Testis (tissue), 2 donors: ENCODE measurements at regions not wholly inside any gene's neighbourhood (a gene's known extent, or its start where the extent isn't known, plus 50 kb on each side); places are given as distances from the start of the nearest gene placed in this dataset.

Experiments
- POLR2A ChIP-seq: fragments of 450-650 bp; IDR thresholded peaks from one replicate; pipeline ENCODE4 v1.6.1; 2017; ENCODE audit warnings: antibody characterized with exemption, mild to moderate bottlenecking, moderate library complexity
- TF ChIP-seq, protein P1 (sequence below), 3 experiments: fragments of 450-650 bp in 2 of 3; fragments of 200-600 bp in 1 of 3; sonication (generic) in 1 of 3; IDR thresholded peaks; one replicate each; pipeline ENCODE4 v1.5.1; 2016 to 2019; ENCODE audit warnings: antibody characterized with exemption in 3 of 3, mild to moderate bottlenecking in 2 of 3, moderate library complexity in 1 of 3

DNA sequence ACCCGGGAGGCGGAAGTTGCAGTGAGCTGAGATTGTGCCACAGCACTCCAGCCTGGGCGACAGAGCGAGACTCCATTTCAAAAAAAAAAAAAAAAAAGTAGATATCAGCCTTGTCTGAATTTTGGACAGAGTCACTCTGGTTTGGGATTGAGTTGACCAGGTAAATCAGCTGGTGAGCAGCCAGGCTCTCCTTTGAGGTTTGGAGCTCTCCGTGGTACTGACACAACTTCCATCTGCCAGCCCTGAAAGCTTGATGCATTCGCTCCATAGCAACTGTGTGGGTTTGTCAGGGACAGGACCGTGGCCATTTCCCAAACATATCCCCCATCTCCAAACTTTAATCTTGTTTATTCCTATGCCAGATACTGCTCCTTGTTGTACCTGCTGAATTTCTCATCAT, 155.2 kb downstream of the DMRTA2 start:
- TF ChIP-seq, protein P1, sequence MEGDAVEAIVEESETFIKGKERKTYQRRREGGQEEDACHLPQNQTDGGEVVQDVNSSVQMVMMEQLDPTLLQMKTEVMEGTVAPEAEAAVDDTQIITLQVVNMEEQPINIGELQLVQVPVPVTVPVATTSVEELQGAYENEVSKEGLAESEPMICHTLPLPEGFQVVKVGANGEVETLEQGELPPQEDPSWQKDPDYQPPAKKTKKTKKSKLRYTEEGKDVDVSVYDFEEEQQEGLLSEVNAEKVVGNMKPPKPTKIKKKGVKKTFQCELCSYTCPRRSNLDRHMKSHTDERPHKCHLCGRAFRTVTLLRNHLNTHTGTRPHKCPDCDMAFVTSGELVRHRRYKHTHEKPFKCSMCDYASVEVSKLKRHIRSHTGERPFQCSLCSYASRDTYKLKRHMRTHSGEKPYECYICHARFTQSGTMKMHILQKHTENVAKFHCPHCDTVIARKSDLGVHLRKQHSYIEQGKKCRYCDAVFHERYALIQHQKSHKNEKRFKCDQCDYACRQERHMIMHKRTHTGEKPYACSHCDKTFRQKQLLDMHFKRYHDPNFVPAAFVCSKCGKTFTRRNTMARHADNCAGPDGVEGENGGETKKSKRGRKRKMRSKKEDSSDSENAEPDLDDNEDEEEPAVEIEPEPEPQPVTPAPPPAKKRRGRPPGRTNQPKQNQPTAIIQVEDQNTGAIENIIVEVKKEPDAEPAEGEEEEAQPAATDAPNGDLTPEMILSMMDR (IDR thresholded peaks at IDR 0.05) = no peak
- no peak for TF ChIP-seq POLR2A
